CD8-positive, alpha-beta memory T cell (primary cell): ENCODE measurements at regions not wholly inside any gene's neighbourhood (a gene's known extent, or its start where the extent isn't known, plus 50 kb on each side); places are given as distances from the start of the nearest gene placed in this dataset.

Experiments
- CTCF ChIA-PET: fragments of 350-600 bp; sonication (Branson Sonifier 250); formaldehyde crosslinking; loops from one replicate; lab custom pipeline; 2021; ENCODE audit warnings: antibody characterized with exemption; lab: Charles Lee
- POLR2A ChIA-PET: fragments of 350-600 bp; sonication (Branson Sonifier 250); formaldehyde crosslinking; loops from one replicate; lab custom pipeline; 2021; ENCODE audit warnings: antibody characterized with exemption; lab: Charles Lee
- DNase-seq, 5 donors: peaks; one replicate each; pipeline versions ENCODE4 v3.0.0 to v3.0.0-alpha.2; 2020 to 2022; ENCODE audit warnings: mixed read lengths in 1 of 5
- H3K27ac ChIP-seq: one replicate; pipeline ENCODE4 v1.7.0; 2013; ENCODE audit warnings: low read depth, mild to moderate bottlenecking, low read length, moderate library complexity
- H3K27me3 ChIP-seq: 2 replicates; pipeline ENCODE4 v1.7.0; 2013; ENCODE audit warnings: low read length, mild to moderate bottlenecking; ENCODE audit not compliant: insufficient read depth, poor library complexity, severe bottlenecking
- H3K36me3 ChIP-seq: 2 replicates; pipeline ENCODE4 v1.7.0; 2013; ENCODE audit warnings: mild to moderate bottlenecking, low read length, moderate library complexity; ENCODE audit not compliant: insufficient read depth
- H3K4me1 ChIP-seq: 2 replicates; pipeline ENCODE4 v1.7.0; 2013; ENCODE audit warnings: mild to moderate bottlenecking, low read length, moderate library complexity; ENCODE audit not compliant: insufficient read depth
- H3K4me3 ChIP-seq: 2 replicates; pipeline ENCODE4 v1.7.0; 2013; ENCODE audit warnings: mild to moderate bottlenecking, low read length
- H3K9me3 ChIP-seq: 2 replicates; pipeline ENCODE4 v1.7.0; 2013; ENCODE audit warnings: mild to moderate bottlenecking, low read length
- H3K27ac Mint-ChIP-seq, 8 donors: one replicate each; pipeline ENCODE4 v1.8.0; 2020 to 2021; ENCODE audit warnings: mixed read lengths in 8 of 8, mild to moderate bottlenecking in 6 of 8, inconsistent platforms in 3 of 8, moderate library complexity in 3 of 8
- H3K27me3 Mint-ChIP-seq, 2 donors: one replicate each; pipeline ENCODE4 v1.8.0; 2020 to 2021; ENCODE audit warnings: mixed read lengths in 2 of 2, mild to moderate bottlenecking in 1 of 2, moderate library complexity in 1 of 2
- H3K36me3 Mint-ChIP-seq, 3 donors: one replicate each; pipeline ENCODE4 v1.8.0; 2020 to 2021; ENCODE audit warnings: mixed read lengths in 3 of 3, inconsistent platforms in 1 of 3, mild to moderate bottlenecking in 1 of 3
- H3K4me1 Mint-ChIP-seq, 3 donors: one replicate each; pipeline ENCODE4 v1.8.0; 2020 to 2021; ENCODE audit warnings: mixed read lengths in 3 of 3, inconsistent platforms in 1 of 3, mild to moderate bottlenecking in 1 of 3
- H3K4me3 Mint-ChIP-seq, 7 donors: one replicate each; pipeline ENCODE4 v1.8.0; 2020 to 2021; ENCODE audit warnings: mixed read lengths in 7 of 7, mild to moderate bottlenecking in 6 of 7, moderate library complexity in 4 of 7, inconsistent platforms in 2 of 7
- H3K9me3 Mint-ChIP-seq, 5 donors: one replicate each; pipeline ENCODE4 v1.8.0; 2020 to 2022; ENCODE audit warnings: mixed read lengths in 5 of 5, mild to moderate bottlenecking in 3 of 5, moderate library complexity in 2 of 5, inconsistent platforms in 1 of 5

DNA sequence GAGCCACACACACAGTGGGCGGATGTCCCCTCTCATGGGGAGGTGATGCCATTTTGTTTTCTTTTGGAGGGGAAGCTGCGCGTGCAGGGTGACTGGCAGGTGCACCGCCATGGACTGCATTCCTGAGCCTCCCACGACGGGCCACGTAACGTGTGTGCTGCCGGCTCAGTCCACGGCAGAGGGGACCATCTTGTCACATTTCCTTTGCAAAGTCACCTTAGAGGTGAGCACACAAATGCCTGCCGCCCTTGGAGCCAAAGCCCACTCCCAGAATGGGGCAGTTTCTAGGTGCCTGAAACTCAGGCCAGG, 262.5 kb downstream of the CTTN start:
- H3K36me3 Mint-ChIP-seq, result no peaks in the 10 kb centered on the region
- no peaks in the 10 kb centered on the region for H3K4me1 Mint-ChIP-seq
- H3K27me3 Mint-ChIP-seq, result peaks cover 24 to 54% of the 10 kb centered on the region in 2 donors
- H3K9me3 Mint-ChIP-seq, result no peaks in the 10 kb centered on the region
- no peak overlapping the region for H3K27ac Mint-ChIP-seq
- no peak overlapping the region for H3K4me3 ChIP-seq
- no peak overlapping the region for H3K4me3 Mint-ChIP-seq
- ChIA-PET CTCF (no interaction called here), POLR2A (no interaction called here)
- H3K36me3 ChIP-seq, result no peaks in the 10 kb centered on the region
- peaks cover 5% of the 10 kb centered on the region for H3K27me3 ChIP-seq
- no peaks in the 10 kb centered on the region for H3K9me3 ChIP-seq
- no peak for DNase-seq
- no peaks in the 10 kb centered on the region for H3K4me1 ChIP-seq
- no peak overlapping the region for H3K27ac ChIP-seq

DNA sequence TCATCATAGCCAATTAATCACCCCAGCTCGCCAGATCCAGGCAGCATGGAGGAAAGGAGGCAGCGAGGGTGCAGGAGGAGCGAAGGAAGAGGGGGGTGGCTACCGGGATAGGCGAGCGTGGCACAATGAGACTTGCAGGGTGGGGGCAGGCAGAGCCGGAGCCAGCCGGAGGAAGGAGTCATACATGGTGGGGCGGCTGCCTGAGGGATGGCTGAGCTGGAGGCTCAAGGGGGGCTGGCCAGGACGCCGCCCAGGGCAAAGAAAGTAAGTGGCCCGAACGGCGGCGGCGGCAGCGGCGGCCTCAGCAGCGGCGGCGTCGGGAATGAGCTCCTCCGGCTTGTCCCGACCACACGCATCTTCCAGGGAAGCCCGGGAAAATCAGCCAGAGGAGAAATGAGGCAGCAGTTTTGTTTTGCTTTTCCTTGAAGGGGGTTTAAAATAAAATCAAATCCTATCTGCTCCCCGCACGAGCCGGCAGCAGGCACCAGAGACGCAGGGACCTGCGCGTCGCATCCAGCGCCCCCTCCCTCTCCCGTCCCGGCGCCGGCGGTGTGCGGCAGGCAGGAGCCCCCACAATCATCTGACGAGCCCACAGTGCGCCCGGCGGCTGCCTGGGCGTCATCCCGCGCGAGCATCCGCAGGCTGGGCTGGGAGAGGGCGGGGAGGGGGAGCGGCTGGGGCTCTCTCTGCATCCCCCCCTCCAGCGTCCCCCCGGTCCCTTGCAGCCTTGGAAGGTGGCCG, 263.6 kb downstream of the CTTN start:
- H3K27me3 Mint-ChIP-seq, result peaks cover 25 to 54% of the 10 kb centered on the region in 2 donors
- H3K4me3 Mint-ChIP-seq, result no peak overlapping the region

DNA sequence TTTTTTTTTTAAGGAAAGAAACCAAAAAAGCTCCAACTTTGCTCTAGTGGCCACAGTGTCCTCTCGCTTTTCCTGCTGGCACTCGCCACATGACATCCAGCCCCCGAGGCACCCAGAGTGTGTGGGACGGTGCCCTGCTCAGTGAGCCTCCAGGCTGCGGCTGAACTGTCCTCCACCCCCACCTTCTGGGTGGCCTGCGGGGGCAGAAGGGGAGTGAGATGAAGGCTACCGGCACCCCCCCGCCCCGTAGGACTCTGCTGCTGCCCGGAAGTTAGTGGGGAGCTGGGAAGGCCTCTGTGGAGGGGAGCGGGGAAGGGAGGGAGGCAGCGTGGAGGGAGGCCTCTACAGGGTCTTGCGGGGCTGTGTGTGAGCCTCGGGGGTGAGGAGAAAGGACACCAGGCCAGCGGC, 264.4 kb downstream of the CTTN start:
- no peaks in the 10 kb centered on the region for H3K4me1 Mint-ChIP-seq
- H3K27me3 Mint-ChIP-seq, result peaks cover 25 to 52% of the 10 kb centered on the region in 2 donors
- POLR2A ChIA-PET, result no interaction called here

More for the DNA sequence above, 263.6 kb downstream of the CTTN start:
- H3K27ac Mint-ChIP-seq, result no peak overlapping the region
- Histone ChIP-seq H3K27ac (no peak overlapping the region), H3K36me3 (no peaks in the 10 kb centered on the region), H3K9me3 (no peaks in the 10 kb centered on the region), H3K4me1 (no peaks in the 10 kb centered on the region), H3K4me3 (no peak overlapping the region), H3K27me3 (peaks cover 5% of the 10 kb centered on the region)
- POLR2A ChIA-PET, result no interaction called here
- no peaks in the 10 kb centered on the region for H3K9me3 Mint-ChIP-seq
- CTCF ChIA-PET, result no interaction called here
- no peaks in the 10 kb centered on the region for H3K36me3 Mint-ChIP-seq
- no peak for DNase-seq
- H3K4me1 Mint-ChIP-seq, result no peaks in the 10 kb centered on the region

DNA sequence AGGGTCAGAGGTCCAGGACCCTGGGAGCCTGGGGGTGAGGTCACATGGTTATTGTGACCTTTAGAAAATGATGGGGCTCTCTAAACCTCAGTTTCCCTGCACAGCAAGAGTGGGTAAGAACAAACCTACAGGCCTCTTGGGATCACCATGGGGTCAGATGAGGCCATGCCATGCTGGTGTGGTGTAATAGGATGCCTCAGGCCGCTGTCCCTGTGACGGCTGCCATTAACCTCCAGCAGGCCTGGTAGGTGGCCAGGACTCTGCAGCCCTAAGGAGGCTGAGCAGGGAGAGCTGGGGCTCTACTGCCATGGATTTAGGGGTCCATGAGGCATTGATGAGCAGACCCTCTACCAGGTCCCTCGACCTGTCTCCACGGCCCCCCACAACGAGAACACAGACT, 265.5 kb downstream of the CTTN start:
- DNase-seq, result no peak
- no peaks in the 10 kb centered on the region for H3K4me1 Mint-ChIP-seq
- no peaks in the 10 kb centered on the region for H3K9me3 ChIP-seq
- H3K36me3 Mint-ChIP-seq, result no peaks in the 10 kb centered on the region
- no peak overlapping the region for H3K27ac ChIP-seq
- ChIA-PET CTCF (no interaction called here), POLR2A (no interaction called here)
- no peak overlapping the region for H3K4me3 Mint-ChIP-seq
- no peak overlapping the region for H3K27ac Mint-ChIP-seq
- peaks cover 26 to 51% of the 10 kb centered on the region in 2 donors for H3K27me3 Mint-ChIP-seq
- H3K4me1 ChIP-seq, result no peaks in the 10 kb centered on the region
- H3K4me3 ChIP-seq, result no peak overlapping the region
- peaks cover 0 to 2% (median 0%) of the 10 kb centered on the region in 5 donors for H3K9me3 Mint-ChIP-seq
- no peaks in the 10 kb centered on the region for H3K36me3 ChIP-seq
- peaks cover 5% of the 10 kb centered on the region for H3K27me3 ChIP-seq

More for the DNA sequence above, 264.4 kb downstream of the CTTN start:
- H3K4me3 Mint-ChIP-seq, result no peak overlapping the region
- peaks cover 5% of the 10 kb centered on the region for H3K27me3 ChIP-seq
- H3K36me3 Mint-ChIP-seq, result no peaks in the 10 kb centered on the region
- H3K4me1 ChIP-seq, result no peaks in the 10 kb centered on the region
- H3K9me3 ChIP-seq, result no peaks in the 10 kb centered on the region
- CTCF ChIA-PET, result no interaction called here
- no peaks in the 10 kb centered on the region for H3K9me3 Mint-ChIP-seq
- no peaks in the 10 kb centered on the region for H3K36me3 ChIP-seq
- no peak overlapping the region for H3K27ac Mint-ChIP-seq
- no peak for DNase-seq
- H3K4me3 ChIP-seq, result no peak overlapping the region
- H3K27ac ChIP-seq, result no peak overlapping the region

DNA sequence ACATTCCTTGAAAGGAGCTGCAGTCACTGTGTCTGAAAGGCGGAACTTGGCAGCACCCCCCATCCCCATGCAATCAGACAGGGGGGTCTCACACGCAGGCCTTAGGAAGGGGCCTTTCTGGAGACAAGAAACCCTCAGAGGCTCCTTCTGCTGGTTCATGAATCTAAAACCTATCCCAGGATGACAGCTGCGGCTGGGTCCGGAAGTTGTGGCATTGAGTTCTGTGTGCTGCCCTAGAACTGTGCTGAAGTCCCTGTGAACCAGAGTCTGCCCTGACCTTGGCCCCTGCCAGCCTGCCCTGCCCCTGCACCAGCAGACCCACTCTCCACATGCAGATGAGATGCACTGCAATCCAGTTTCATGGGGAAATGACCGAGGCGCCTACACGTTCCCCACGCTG, 268.0 kb downstream of the CTTN start:
- Histone ChIP-seq H3K4me1 (no peaks in the 10 kb centered on the region), H3K27me3 (peaks cover 5% of the 10 kb centered on the region), H3K9me3 (no peaks in the 10 kb centered on the region), H3K27ac (no peak overlapping the region), H3K36me3 (no peaks in the 10 kb centered on the region), H3K4me3 (no peak overlapping the region)
- no peak overlapping the region for H3K27ac Mint-ChIP-seq
- DNase-seq, result no peak
- peaks cover 0 to 2% (median 0%) of the 10 kb centered on the region in 5 donors for H3K9me3 Mint-ChIP-seq
- no peak overlapping the region for H3K4me3 Mint-ChIP-seq
- H3K4me1 Mint-ChIP-seq, result no peaks in the 10 kb centered on the region
- peaks cover 21 to 40% of the 10 kb centered on the region in 2 donors for H3K27me3 Mint-ChIP-seq
- no peaks in the 10 kb centered on the region for H3K36me3 Mint-ChIP-seq
- CTCF ChIA-PET, result no interaction called here
- POLR2A ChIA-PET, result no interaction called here

DNA sequence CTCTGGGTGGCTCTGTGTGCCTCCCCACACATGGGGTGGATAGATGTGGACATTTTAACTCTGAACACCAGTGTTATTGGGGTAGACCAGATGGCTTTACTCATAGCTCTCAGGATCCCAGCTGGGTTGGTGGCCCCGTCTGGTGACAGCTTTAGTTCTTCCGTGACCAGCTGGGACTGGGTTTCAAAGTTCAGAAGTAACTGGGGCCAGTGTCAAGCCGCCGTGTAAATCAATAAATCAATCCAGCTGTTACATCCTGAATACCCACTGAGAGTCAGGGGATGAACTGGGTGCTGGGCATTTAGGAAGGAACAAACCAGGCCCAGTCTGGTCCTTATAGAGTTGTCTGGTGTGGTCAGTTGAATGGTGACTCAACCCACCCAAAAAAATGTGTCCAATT, 269.4 kb downstream of the CTTN start:
- peaks cover 13 to 31% of the 10 kb centered on the region in 2 donors for H3K27me3 Mint-ChIP-seq
- no peak overlapping the region for H3K4me3 Mint-ChIP-seq
- H3K27ac ChIP-seq, result no peak overlapping the region
- H3K27ac Mint-ChIP-seq, result no peak overlapping the region
- H3K36me3 Mint-ChIP-seq, result no peaks in the 10 kb centered on the region
- POLR2A ChIA-PET, result no interaction called here
- no peaks in the 10 kb centered on the region for H3K4me1 Mint-ChIP-seq
- H3K4me3 ChIP-seq, result no peak overlapping the region
- no peaks in the 10 kb centered on the region for H3K36me3 ChIP-seq
- peaks cover 0 to 2% (median 0%) of the 10 kb centered on the region in 5 donors for H3K9me3 Mint-ChIP-seq
- H3K9me3 ChIP-seq, result no peaks in the 10 kb centered on the region
- peaks cover 5% of the 10 kb centered on the region for H3K27me3 ChIP-seq
- H3K4me1 ChIP-seq, result no peaks in the 10 kb centered on the region
- no peak for DNase-seq
- CTCF ChIA-PET, result no interaction called here

DNA sequence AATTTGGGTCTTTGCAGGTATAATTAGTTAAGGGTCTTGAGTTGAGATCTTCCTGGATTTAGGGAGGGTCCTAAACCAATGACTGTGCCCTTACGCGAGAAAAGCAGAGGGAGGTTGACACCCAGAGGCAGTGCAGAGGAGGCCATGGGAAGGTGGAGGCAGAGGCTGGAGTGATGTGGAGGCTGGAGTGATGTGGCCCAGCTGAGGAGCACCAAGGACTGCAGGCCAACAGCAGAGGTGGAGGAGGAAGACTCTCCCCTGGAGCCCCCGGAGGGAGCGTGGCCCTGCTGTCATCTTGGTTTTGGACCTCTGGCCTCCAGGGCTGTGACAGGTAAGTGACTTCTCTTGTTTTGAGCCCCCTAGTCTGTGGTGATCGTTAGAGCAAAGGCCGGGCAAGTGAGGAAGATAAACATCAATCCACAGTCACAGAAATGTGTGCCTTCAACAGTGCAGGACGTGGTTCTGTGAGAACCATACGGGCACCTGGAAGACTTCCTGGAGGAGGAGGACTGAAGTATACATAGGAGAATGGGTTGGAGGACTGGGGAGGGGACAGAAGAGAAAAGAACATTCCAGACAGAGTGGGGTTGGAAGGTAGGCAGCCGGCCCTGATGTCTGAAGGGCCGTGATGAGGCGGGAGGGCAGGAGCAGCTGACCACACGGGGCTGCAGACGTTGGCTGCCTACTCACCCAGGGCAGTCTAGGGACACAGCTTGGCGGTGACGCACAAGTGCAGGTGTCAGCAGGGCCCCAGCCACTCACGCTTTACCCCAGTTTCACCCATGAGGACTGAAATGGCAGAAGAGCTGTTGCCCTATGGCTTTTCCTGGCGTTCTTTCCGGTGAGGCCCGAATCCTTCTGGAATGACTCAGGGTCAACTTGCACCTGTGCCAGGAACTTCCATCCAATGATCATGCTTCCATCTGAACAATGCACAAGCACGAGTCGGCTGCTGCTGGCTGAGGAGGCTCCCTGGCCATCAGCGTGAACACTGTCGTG, 270.2 kb downstream of the CTTN start:
- Mint-ChIP-seq H3K27ac (no peak overlapping the region), H3K4me1 (no peaks in the 10 kb centered on the region), H3K4me3 (no peak overlapping the region), H3K36me3 (no peaks in the 10 kb centered on the region), H3K27me3 (peaks cover 11 to 25% of the 10 kb centered on the region in 2 donors), H3K9me3 (peaks cover 0 to 2% (median 0%) of the 10 kb centered on the region in 5 donors)
- CTCF ChIA-PET, result no interaction called here
- Histone ChIP-seq H3K27me3 (peaks cover 2% of the 10 kb centered on the region), H3K4me1 (no peaks in the 10 kb centered on the region), H3K9me3 (no peaks in the 10 kb centered on the region), H3K4me3 (no peak overlapping the region), H3K36me3 (no peaks in the 10 kb centered on the region), H3K27ac (no peak overlapping the region)
- POLR2A ChIA-PET, result no interaction called here
- no peak for DNase-seq

DNA sequence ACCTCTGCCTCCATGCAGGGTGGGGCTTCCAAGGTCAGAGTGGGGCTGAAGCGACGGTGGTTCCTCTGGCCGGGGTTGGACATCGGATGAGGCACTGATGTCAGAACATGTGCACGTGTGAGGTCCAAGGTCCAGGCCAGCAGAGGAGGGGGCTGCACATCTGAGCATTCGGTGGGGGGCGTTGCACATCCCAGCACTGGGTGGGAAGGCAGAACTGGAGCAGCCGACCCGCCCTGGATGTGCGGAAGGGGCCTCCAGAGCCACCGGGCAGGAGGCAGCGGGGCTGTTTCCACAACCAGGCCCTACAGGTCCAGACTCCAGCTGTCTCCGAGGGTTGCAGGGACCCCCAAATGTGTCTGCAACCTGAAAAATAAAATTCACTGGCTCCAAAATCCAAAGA, 271.0 kb downstream of the CTTN start:
- no peaks in the 10 kb centered on the region for H3K4me1 Mint-ChIP-seq
- H3K27me3 Mint-ChIP-seq, result peaks cover 14 to 23% of the 10 kb centered on the region in 2 donors

More for the DNA sequence above, 271.0 kb downstream of the CTTN start:
- no peak overlapping the region for H3K4me3 Mint-ChIP-seq
- H3K9me3 ChIP-seq, result no peaks in the 10 kb centered on the region
- H3K4me1 ChIP-seq, result no peaks in the 10 kb centered on the region
- DNase-seq, result no peak
- H3K27ac ChIP-seq, result no peak overlapping the region
- POLR2A ChIA-PET, result no interaction called here
- no peaks in the 10 kb centered on the region for H3K27me3 ChIP-seq
- H3K9me3 Mint-ChIP-seq, result peaks cover 0 to 2% (median 0%) of the 10 kb centered on the region in 5 donors
- no peaks in the 10 kb centered on the region for H3K36me3 Mint-ChIP-seq
- CTCF ChIA-PET, result no interaction called here
- H3K36me3 ChIP-seq, result no peaks in the 10 kb centered on the region
- H3K4me3 ChIP-seq, result no peak overlapping the region
- no peak overlapping the region for H3K27ac Mint-ChIP-seq
